22Rv1 (cell line): ENCODE measurements at regions not wholly inside any gene's neighbourhood (a gene's known extent, or its start where the extent isn't known, plus 50 kb on each side); places are given as distances from the start of the nearest gene placed in this dataset.

ENCODE experiments used
- H3K27ac ChIP-seq: fragments of 450-650 bp; 2 replicates; pipeline ENCODE4 v1.5.1; 2017
- ZFX ChIP-seq: fragments of 450-650 bp; IDR thresholded peaks from 2 replicates; pipeline ENCODE4 v1.6.1; 2017; ENCODE audit warnings: antibody characterized with exemption, borderline replicate concordance
- TF ChIP-seq, protein P1 (sequence below): fragments of 450-650 bp; IDR thresholded peaks from 2 replicates; pipeline ENCODE4 v1.5.1; 2017; ENCODE audit warnings: mild to moderate bottlenecking

- TF ChIP-seq, protein P1, sequence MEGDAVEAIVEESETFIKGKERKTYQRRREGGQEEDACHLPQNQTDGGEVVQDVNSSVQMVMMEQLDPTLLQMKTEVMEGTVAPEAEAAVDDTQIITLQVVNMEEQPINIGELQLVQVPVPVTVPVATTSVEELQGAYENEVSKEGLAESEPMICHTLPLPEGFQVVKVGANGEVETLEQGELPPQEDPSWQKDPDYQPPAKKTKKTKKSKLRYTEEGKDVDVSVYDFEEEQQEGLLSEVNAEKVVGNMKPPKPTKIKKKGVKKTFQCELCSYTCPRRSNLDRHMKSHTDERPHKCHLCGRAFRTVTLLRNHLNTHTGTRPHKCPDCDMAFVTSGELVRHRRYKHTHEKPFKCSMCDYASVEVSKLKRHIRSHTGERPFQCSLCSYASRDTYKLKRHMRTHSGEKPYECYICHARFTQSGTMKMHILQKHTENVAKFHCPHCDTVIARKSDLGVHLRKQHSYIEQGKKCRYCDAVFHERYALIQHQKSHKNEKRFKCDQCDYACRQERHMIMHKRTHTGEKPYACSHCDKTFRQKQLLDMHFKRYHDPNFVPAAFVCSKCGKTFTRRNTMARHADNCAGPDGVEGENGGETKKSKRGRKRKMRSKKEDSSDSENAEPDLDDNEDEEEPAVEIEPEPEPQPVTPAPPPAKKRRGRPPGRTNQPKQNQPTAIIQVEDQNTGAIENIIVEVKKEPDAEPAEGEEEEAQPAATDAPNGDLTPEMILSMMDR = peak; percentile 34
- TF ChIP-seq ZFX = no peak
- H3K27ac ChIP-seq = no peak overlapping the region
Observed at GRCh38 chr10:2619472-2619871, 447.9 kb upstream of the PFKP start.

- TF ChIP-seq, protein P1 = no peak
- TF ChIP-seq ZFX = no peak
Observed at GRCh38 chr10:2618690-2619089, 448.7 kb upstream of the PFKP start.

GRCh38 chr10:2616215-2616614, 451.1 kb upstream of the PFKP start:
- no peak overlapping the region for H3K27ac ChIP-seq
- no peak for TF ChIP-seq ZFX
- TF ChIP-seq, protein P1 = no peak

More at GRCh38 chr10:2618690-2619089, 448.7 kb upstream of the PFKP start:
- no peak overlapping the region for H3K27ac ChIP-seq

GRCh38 chr10:2611603-2612002, 455.7 kb upstream of the PFKP start:
- no peak overlapping the region for H3K27ac ChIP-seq
- TF ChIP-seq, protein P1 = no peak
- no peak for TF ChIP-seq ZFX

DNA sequence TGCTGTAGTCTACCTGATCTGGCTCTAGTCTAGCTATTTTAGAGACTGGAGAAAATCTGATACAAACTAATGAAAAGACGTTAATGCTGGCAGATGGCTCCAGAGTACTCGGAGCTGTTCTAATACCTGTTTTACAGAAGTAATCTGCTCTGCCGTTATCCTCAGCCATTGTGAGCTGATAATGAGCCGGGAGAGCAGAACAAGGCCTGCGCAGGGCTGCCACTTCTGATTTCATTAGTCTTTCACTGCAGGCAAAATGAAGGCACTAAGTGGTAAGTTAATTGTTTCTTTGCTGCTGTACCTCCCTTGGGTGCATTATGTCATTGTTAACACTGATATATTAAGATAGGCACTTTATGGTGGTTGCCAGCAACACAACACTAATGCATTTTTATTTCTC, 456.4 kb upstream of the PFKP start:
- TF ChIP-seq, protein P1 = no peak
- TF ChIP-seq ZFX = no peak
- H3K27ac ChIP-seq = no peak overlapping the region

- no peak overlapping the region for H3K27ac ChIP-seq
- no peak for TF ChIP-seq ZFX
- TF ChIP-seq, protein P1 = no peak
Observed at GRCh38 chr10:2604891-2605290, 462.5 kb upstream of the PFKP start.

GRCh38 chr10:2599571-2599970, 467.8 kb upstream of the PFKP start:
- TF ChIP-seq, protein P1 = no peak
- no peak for TF ChIP-seq ZFX

More at GRCh38 chr10:2599571-2599970, 467.8 kb upstream of the PFKP start:
- no peak overlapping the region for H3K27ac ChIP-seq
